HepG2 (cell line): ENCODE measurements at regions not wholly inside any gene's neighbourhood (a gene's known extent, or its start where the extent isn't known, plus 50 kb on each side); places are given as distances from the start of the nearest gene placed in this dataset.

ENCODE experiments used
- BRCA1 ChIP-seq: sonication (generic); formaldehyde crosslinking; IDR thresholded peaks from 2 replicates; pipeline ENCODE4 v1.4.0; 2020; ENCODE audit warnings: missing genetic modification reagents
- EZH2 ChIP-seq: conservative IDR thresholded peaks from 2 replicates; pipeline ENCODE4 v1.6.1; 2012; ENCODE audit warnings: mild to moderate bottlenecking, low read depth, low read length, moderate library complexity
- HMG20A ChIP-seq: IDR thresholded peaks from 2 replicates; pipeline ENCODE4 v1.6.1; 2016; ENCODE audit warnings: borderline replicate concordance
- MAFK ChIP-seq, 2 experiments: IDR thresholded peaks in 1 of 2; conservative IDR thresholded peaks in 1 of 2; 2 replicates each; pipeline ENCODE4 v1.6.1; 2011; ENCODE audit warnings: improper control_type of control experiment in 2 of 2, low read length in 2 of 2
- MYC ChIP-seq: sonication (generic); formaldehyde crosslinking; IDR thresholded peaks from 2 replicates; pipeline ENCODE4 v1.9.0; 2021; ENCODE audit warnings: missing genetic modification reagents, borderline replicate concordance
- POLR2AphosphoS5 ChIP-seq: IDR thresholded peaks from 2 replicates; pipeline ENCODE4 v1.6.1; 2012; ENCODE audit warnings: low read depth, low read length

DNA sequence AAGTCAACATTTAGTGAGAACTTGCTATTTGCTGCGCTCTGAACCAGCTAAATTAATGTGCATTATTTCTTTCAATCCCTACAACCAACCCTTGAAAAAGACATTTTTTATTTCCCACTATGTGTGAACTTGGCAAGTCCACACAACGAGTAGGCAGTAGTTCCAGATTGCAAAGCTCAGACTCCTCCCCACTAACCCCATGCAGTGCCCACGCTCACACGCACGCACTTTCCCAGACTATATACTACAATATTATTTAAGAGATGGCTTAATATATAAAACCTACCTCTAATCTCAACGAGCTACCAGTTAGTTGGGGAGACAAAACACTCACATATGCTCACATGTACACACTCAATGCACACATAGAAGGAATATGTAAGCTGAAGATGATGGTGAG lies 671.2 kb downstream of the LMO4 start:
- TF ChIP-seq HMG20A (CRISPR knock-in tag): no peak
- no peak for TF ChIP-seq MAFK (conservative IDR thresholded peaks at IDR 0.05 in 1 of 2, IDR thresholded peaks at IDR 0.05 in 1 of 2; ENCODE audit: low read length in 2 of 2)
- TF ChIP-seq BRCA1: no peak
- TF ChIP-seq POLR2AphosphoS5: no peak
- TF ChIP-seq MYC (CRISPR knock-in tag): no peak
- no peak for TF ChIP-seq EZH2
